K562 (cell line): ENCODE measurements at regions not wholly inside any gene's neighbourhood (a gene's known extent, or its start where the extent isn't known, plus 50 kb on each side); places are given as distances from the start of the nearest gene placed in this dataset.

Experiments
- ATAC-seq: fragments of 200-7000 bp; cut with Tn5 transposase; 3 replicates; pipeline ENCODE4 v1.9.1; 2020; ENCODE audit warnings: moderate library complexity
- BruUV-seq: library from RNA; stranded (reverse); fragments of 400-500 nt; replicated peaks from 2 replicates; lab custom pipeline; 2021; lab: Mats Ljungman, UMichigan
- CTCF ChIA-PET: fragments of 300-600 bp; formaldehyde crosslinking; extraction: SDS; loops from one replicate; lab custom pipeline; 2021; ENCODE audit warnings: low intra/inter-chr PET ratio; lab: Yijun Ruan, JAX
- POLR2A ChIA-PET: fragments of 300-600, 350-650 bp; sonication (Branson Sonifier 250); formaldehyde crosslinking; extraction: SDS; loops from one replicate; lab custom pipeline; 2021; ENCODE audit warnings: antibody characterized with exemption, inconsistent platforms; lab: Yijun Ruan, JAX
- DNase-seq, 4 experiments: peaks; one replicate each; pipeline versions ENCODE4 v3.0.0 to v3.0.0-alpha.2; 2011 to 2018; ENCODE audit warnings: low spot score in 3 of 4, mixed read lengths in 3 of 4; ENCODE audit errors: extremely low read depth in 1 of 4
- FAIRE-seq: peaks from 2 replicates; lab custom pipeline; 2011; peaks lifted over from hg19 to GRCh38; lab: Jason Lieb, UNC
- H2AFZ ChIP-seq: 2 replicates; pipeline ENCODE4 v1.6.0; 2011; ENCODE audit warnings: low read depth, low read length, control low read depth, inconsistent platforms
- H3K27ac ChIP-seq: fragments of 200-600 bp; 3 replicates; pipeline ENCODE4 v1.8.0; 2011; ENCODE audit warnings: low read depth, mild to moderate bottlenecking, control low read depth, inconsistent platforms, low read length, moderate library complexity, mixed read lengths; ENCODE audit errors: extremely low read depth
- H3K27me3 ChIP-seq, 2 experiments: fragments of 300-600 bp in 1 of 2; 2 replicates in 1 of 2; 3 replicates in 1 of 2; pipeline versions ENCODE4 v1.6.0 to v1.8.0; 2011; ENCODE audit warnings: inconsistent platforms in 2 of 2, low read length in 2 of 2, mild to moderate bottlenecking in 1 of 2, mixed read lengths in 1 of 2, moderate library complexity in 1 of 2; ENCODE audit not compliant: control insufficient read depth in 2 of 2, insufficient read depth in 2 of 2
- H3K36me3 ChIP-seq: fragments of 300-600 bp; 3 replicates; pipeline ENCODE4 v1.8.0; 2011; ENCODE audit warnings: mild to moderate bottlenecking, low read length, inconsistent platforms; ENCODE audit not compliant: control insufficient read depth, insufficient read depth
- H3K4me1 ChIP-seq, 2 experiments: fragments of 200-600 bp in 1 of 2; replicated peaks in 1 of 2; 2 replicates in 1 of 2; 3 replicates in 1 of 2; pipeline versions ENCODE4 v1.5.1 to v1.8.0; 2011; ENCODE audit warnings: inconsistent platforms in 2 of 2, low read length in 2 of 2, mild to moderate bottlenecking in 1 of 2, mixed read lengths in 1 of 2, moderate library complexity in 1 of 2; ENCODE audit not compliant: control insufficient read depth in 2 of 2, insufficient read depth in 2 of 2
- H3K4me2 ChIP-seq: 2 replicates; pipeline ENCODE4 v1.6.1; 2011; ENCODE audit warnings: low read length, control low read depth, inconsistent platforms, mixed read lengths; ENCODE audit not compliant: insufficient read depth
- H3K4me3 ChIP-seq: fragments of 200-600 bp; sonication (generic), shearing (Covaris generic); 2 replicates; pipeline ENCODE4 v1.5.1; 2016; ENCODE audit warnings: control low read depth, inconsistent platforms
- H3K79me2 ChIP-seq: fragments of 200-600 bp; 3 replicates; pipeline ENCODE4 v1.8.0; 2011; ENCODE audit warnings: low read length, inconsistent platforms; ENCODE audit not compliant: control insufficient read depth, insufficient read depth
- H3K9ac ChIP-seq, 2 experiments: 2 replicates each; pipeline versions ENCODE4 v1.6.0 to v1.6.1; 2011; ENCODE audit warnings: low read depth in 2 of 2, low read length in 2 of 2, control low read depth in 1 of 2, inconsistent platforms in 1 of 2, mild to moderate bottlenecking in 1 of 2, mixed read lengths in 1 of 2; ENCODE audit not compliant: insufficient read depth in 1 of 2
- H3K9me1 ChIP-seq: one replicate; pipeline ENCODE4 v1.6.0; 2011; ENCODE audit warnings: inconsistent platforms, mild to moderate bottlenecking, low read length, moderate library complexity; ENCODE audit not compliant: control insufficient read depth, insufficient read depth
- H3K9me3 ChIP-seq: replicated peaks from 2 replicates; pipeline ENCODE4 v1.5.1; 2011; ENCODE audit warnings: low read depth, low read length, inconsistent platforms; ENCODE audit not compliant: control insufficient read depth, insufficient read depth
- H4K20me1 ChIP-seq: replicated peaks from 2 replicates; pipeline ENCODE4 v1.6.1; 2011; ENCODE audit warnings: low read length, inconsistent platforms, mixed read lengths; ENCODE audit not compliant: control insufficient read depth, insufficient read depth
- MTA3 ChIP-seq: fragments of 450-650 bp; formaldehyde crosslinking; IDR thresholded peaks from 2 replicates; pipeline ENCODE4 v1.6.1; 2017; ENCODE audit warnings: mild to moderate bottlenecking, borderline replicate concordance
- ZZZ3 ChIP-seq: fragments of 450-650 bp; IDR thresholded peaks from 2 replicates; pipeline ENCODE4 v1.6.1; 2016; ENCODE audit warnings: antibody characterized with exemption, mild to moderate bottlenecking, moderate library complexity
- WGBS: fragments of 100-300 bp; shearing (Covaris generic); methylation state at CpG from one replicate; pipeline ENCODE4 v1.1.6; 2016; ENCODE audit warnings: low coverage, mixed read lengths; ENCODE audit not compliant: insufficient coverage; ENCODE audit errors: missing lambda C conversion rate; 5-methylcytosine and 5-hydroxymethylcytosine counted together
- in situ Hi-C: fragments of 300-500 bp; cut with MboI; formaldehyde crosslinking; loops from 4 replicates; pipeline ENCODE4 v1.15.0; 2018; ENCODE audit warnings: inconsistent platforms, mixed read lengths
- intact Hi-C: fragments of 100-400 bp; cut with micrococcal nuclease; formaldehyde crosslinking; loops from 2 replicates; pipeline ENCODE4 v1.14.2; 2022
- TF ChIP-seq, protein P1 (sequence below), 2 experiments: fragments of 450-650 bp; formaldehyde crosslinking in 1 of 2; IDR thresholded peaks; 2 replicates each; pipeline versions ENCODE4 v1.4.0 to v1.6.1; 2014 to 2020; ENCODE audit warnings: mild to moderate bottlenecking in 2 of 2, borderline replicate concordance in 1 of 2, low read depth in 1 of 2

- no peaks in the 10 kb centered on the region for H3K9me3 ChIP-seq
- H3K4me1 ChIP-seq = peaks cover 0 to 6% of the 10 kb centered on the region in 2 experiments; a peak in 1 of 5 replicates
- in situ Hi-C loops = no loop called here
- H3K4me3 ChIP-seq = no peak overlapping the region
- FAIRE-seq (no peak), ATAC-seq (no peak)
- peaks cover 3% of the 10 kb centered on the region for H3K9me1 ChIP-seq
- H3K27me3 ChIP-seq = peaks cover 0 to 45% of the 10 kb centered on the region in 2 experiments; a peak in 4 of 5 replicates
- no peak overlapping the region for H2AFZ ChIP-seq
- no peak for TF ChIP-seq ZZZ3
- no peak for TF ChIP-seq MTA3
- TF ChIP-seq, all 486 proteins: peak for 0
- intact Hi-C loops = no loop called here
- BruUV-seq = no TSS peak
- peaks cover 3% of the 10 kb centered on the region; the same call in 1 of the 2 replicates for H4K20me1 ChIP-seq
- WGBS = 1% methylated on average over 11 of the region's 11 CpGs
- H3K36me3 ChIP-seq = no peaks in the 10 kb centered on the region
- no peak overlapping the region; a peak in 1 of 4 replicates for H3K9ac ChIP-seq
- ChIA-PET POLR2A (no interaction called here), CTCF (no interaction called here)
- no peak overlapping the region for H3K4me2 ChIP-seq
- no peak overlapping the region for H3K27ac ChIP-seq
- no peak for DNase-seq
- H3K79me2 ChIP-seq = no peaks in the 10 kb centered on the region
Measured at GRCh38 chr11:116360221-116360941, 412.4 kb downstream of the BUD13 start.

DNA sequence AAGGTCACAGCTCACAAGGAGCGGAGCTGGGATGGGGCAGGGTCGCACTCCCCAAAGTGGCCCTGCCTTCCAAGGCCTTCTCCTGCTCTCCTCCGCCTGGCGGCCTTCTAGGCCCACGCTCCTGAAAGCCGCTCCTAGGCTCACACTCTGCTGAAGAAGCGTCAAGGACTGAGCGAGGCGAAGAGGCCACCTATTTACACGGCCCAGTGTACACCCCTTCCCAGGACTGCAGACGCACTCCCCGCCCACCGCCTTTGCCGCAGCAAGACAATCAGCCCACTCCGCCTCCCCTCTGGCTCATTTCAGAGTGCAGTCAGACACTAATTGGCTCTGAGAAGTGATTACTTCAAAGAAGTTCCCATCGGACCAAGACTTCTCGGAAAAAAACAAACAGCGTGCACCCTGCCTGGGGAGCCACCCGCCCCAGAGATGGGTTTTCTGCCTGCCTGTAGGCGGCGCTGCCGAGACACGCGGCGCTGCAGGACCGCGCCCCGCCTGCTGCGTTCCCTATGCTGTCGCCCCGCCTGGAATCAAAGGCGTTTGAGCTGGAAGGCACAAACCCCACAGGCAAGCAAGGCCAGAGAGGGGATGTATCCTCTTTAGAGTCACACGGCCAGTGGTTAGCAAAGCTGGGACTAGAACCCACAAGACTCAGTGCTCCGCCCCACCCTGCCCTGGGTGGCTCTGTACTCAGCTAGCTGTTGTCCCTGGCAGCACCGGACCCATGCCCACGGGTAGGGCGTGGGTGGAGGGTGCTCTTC is 414.8 kb downstream of the BUD13 start:
- WGBS = 7% methylated on average over 35 of the region's 37 CpGs
- peak; percentile 68 to 87 (median 80) for DNase-seq
- peaks cover 0 to 46% of the 10 kb centered on the region in 2 experiments; a peak in 4 of 5 replicates for H3K27me3 ChIP-seq
- TF ChIP-seq, protein P1, sequence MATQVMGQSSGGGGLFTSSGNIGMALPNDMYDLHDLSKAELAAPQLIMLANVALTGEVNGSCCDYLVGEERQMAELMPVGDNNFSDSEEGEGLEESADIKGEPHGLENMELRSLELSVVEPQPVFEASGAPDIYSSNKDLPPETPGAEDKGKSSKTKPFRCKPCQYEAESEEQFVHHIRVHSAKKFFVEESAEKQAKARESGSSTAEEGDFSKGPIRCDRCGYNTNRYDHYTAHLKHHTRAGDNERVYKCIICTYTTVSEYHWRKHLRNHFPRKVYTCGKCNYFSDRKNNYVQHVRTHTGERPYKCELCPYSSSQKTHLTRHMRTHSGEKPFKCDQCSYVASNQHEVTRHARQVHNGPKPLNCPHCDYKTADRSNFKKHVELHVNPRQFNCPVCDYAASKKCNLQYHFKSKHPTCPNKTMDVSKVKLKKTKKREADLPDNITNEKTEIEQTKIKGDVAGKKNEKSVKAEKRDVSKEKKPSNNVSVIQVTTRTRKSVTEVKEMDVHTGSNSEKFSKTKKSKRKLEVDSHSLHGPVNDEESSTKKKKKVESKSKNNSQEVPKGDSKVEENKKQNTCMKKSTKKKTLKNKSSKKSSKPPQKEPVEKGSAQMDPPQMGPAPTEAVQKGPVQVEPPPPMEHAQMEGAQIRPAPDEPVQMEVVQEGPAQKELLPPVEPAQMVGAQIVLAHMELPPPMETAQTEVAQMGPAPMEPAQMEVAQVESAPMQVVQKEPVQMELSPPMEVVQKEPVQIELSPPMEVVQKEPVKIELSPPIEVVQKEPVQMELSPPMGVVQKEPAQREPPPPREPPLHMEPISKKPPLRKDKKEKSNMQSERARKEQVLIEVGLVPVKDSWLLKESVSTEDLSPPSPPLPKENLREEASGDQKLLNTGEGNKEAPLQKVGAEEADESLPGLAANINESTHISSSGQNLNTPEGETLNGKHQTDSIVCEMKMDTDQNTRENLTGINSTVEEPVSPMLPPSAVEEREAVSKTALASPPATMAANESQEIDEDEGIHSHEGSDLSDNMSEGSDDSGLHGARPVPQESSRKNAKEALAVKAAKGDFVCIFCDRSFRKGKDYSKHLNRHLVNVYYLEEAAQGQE (IDR thresholded peaks at IDR 0.05; ENCODE audit: borderline replicate concordance) = peak; percentile 42; the same call in 1 of the 2 replicates
- TF ChIP-seq, protein P1 (CRISPR knock-in tag; IDR thresholded peaks at IDR 0.05; ENCODE audit: low read depth) = no peak

More for the DNA sequence above, 414.8 kb downstream of the BUD13 start:
- H3K9me3 ChIP-seq = no peaks in the 10 kb centered on the region
- peaks cover 0 to 6% of the 10 kb centered on the region in 2 experiments; a peak in 1 of 5 replicates for H3K4me1 ChIP-seq
- no peak overlapping the region for H3K4me3 ChIP-seq
- in situ Hi-C loops = no loop called here
- no peak overlapping the region for H3K4me2 ChIP-seq
- ATAC-seq = peak; percentile 100
- ChIA-PET CTCF (interaction anchor here (0.8 kb wide), 1 partner anchor 141 kb away, joined by 3 read pairs; no protein-coding TSS in a partner anchor), POLR2A (no interaction called here)
- no peak for FAIRE-seq
- no peaks in the 10 kb centered on the region for H3K79me2 ChIP-seq
- peaks cover 3% of the 10 kb centered on the region for H3K9me1 ChIP-seq
- BruUV-seq = no TSS peak
- H3K9ac ChIP-seq = no peak overlapping the region
- H2AFZ ChIP-seq = no peak overlapping the region
- no peaks in the 10 kb centered on the region for H3K36me3 ChIP-seq
- no peak overlapping the region for H3K27ac ChIP-seq
- peaks cover 3% of the 10 kb centered on the region for H4K20me1 ChIP-seq
- intact Hi-C loops = loop anchor here (2.0 to 10.0 kb wide), 3 partner anchors 141 to 334 kb away; no protein-coding TSS in a partner anchor
